Activated T-cell treated with anti-CD3 and anti-CD28 coated beads, Interleukin-2, amount 50 U/mL, for 72 hours (primary cell): ENCODE measurements at regions not wholly inside any gene's neighbourhood (a gene's known extent, or its start where the extent isn't known, plus 50 kb on each side); places are given as distances from the start of the nearest gene placed in this dataset.

Source experiments
- ATAC-seq, 2 donors: fragments of 150-1000 bp; cut with Tn5 transposase; replicated peaks in 1 of 2; 2 replicates each; pipeline ENCODE4 v1.10.0; 2021; ENCODE audit warnings: moderate library complexity in 2 of 2, mild to moderate bottlenecking in 1 of 2
- DNase-seq, 2 donors: peaks; one replicate each; pipeline ENCODE4 v3.0.0; 2021 to 2022; ENCODE audit warnings: mixed read lengths in 1 of 2
- H3K27ac Mint-ChIP-seq: one replicate; pipeline ENCODE4 v1.8.0; 2022; ENCODE audit warnings: mild to moderate bottlenecking, moderate library complexity, mixed read lengths
- H3K27me3 Mint-ChIP-seq: one replicate; pipeline ENCODE4 v1.8.0; 2022; ENCODE audit warnings: low read depth, mixed read lengths
- H3K36me3 Mint-ChIP-seq, 2 donors: one replicate each; pipeline ENCODE4 v1.8.0; 2022; ENCODE audit warnings: mixed read lengths in 2 of 2, mild to moderate bottlenecking in 1 of 2; ENCODE audit not compliant: insufficient read depth in 2 of 2
- H3K4me1 Mint-ChIP-seq: one replicate; pipeline ENCODE4 v1.8.0; 2022; ENCODE audit warnings: low read depth, mixed read lengths
- H3K4me3 Mint-ChIP-seq, 2 donors: one replicate each; pipeline ENCODE4 v1.8.0; 2022; ENCODE audit warnings: mild to moderate bottlenecking in 2 of 2, mixed read lengths in 2 of 2, moderate library complexity in 2 of 2
- H3K9me3 Mint-ChIP-seq, 2 donors: one replicate each; pipeline ENCODE4 v1.8.0; 2022; ENCODE audit warnings: mixed read lengths in 2 of 2

DNA sequence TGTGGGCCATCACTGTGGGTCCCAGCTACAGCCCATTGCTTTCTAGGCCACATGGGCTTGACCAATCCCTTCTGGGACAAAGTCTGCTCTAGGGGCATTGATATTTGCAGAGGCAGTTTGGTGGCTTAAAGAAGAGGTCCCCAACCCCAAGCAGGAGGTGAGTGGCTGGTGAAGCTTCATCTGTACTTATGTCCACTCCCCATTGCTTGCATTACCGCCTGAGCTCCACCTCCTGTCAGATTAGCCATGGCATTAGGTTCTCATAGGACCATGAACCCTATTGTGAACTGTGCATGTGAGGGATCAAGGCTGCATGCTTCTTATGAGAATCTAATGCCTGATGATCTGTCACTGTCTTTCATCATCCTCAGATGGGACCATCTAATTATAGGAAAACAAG is 54.4 kb upstream of the CADM1 start:
- Mint-ChIP-seq H3K4me3 (no peak overlapping the region), H3K27me3 (no peaks in the 10 kb centered on the region), H3K4me1 (no peaks in the 10 kb centered on the region), H3K9me3 (no peaks in the 10 kb centered on the region), H3K36me3 (no peaks in the 10 kb centered on the region), H3K27ac (no peak overlapping the region)
- DNase-seq (no peak), ATAC-seq (no peak)

DNA sequence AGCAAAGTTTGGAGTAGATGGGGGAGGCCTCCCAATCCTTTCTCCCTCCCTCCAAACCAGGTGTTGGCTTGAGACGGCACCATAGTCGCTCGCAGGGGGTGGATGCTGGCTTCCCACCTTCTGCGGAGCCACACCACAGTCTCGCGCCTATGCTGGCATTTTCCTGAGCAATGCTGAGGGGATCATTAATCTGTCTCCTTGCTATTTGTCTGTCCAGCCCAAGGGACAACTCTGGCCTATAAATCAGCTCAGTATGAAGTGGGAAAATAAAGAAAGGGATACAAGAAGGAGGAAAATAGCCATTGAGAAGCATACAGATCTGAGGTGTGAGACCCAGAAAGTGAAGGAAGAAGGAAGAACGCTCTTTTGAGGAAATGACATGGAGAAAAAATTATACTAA is 53.5 kb upstream of the CADM1 start:
- Mint-ChIP-seq H3K36me3 (no peaks in the 10 kb centered on the region), H3K4me3 (no peak overlapping the region), H3K27me3 (no peaks in the 10 kb centered on the region), H3K4me1 (no peaks in the 10 kb centered on the region), H3K9me3 (no peaks in the 10 kb centered on the region), H3K27ac (no peak overlapping the region)
- no peak for DNase-seq
- no peak for ATAC-seq

DNA sequence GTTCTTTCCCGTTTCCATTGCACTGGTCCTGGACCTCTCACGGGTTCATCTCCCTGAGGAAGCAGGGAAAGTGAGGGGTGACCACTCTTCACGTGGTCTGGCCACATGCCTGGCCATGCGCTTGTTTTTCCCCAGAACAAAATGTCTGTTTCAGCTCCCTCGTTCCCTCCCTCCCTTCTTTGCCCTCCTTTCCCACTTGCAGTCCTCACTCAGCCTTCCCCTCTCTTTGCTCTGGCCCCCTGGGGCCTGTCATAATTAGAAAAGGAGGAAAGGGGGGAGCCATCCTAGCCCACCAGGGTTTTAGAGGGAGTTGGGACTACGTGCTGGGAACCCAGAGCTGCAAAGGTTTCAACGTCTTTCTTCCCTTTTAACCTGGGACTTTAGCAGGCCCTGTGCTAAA is 52.8 kb upstream of the CADM1 start:
- no peaks in the 10 kb centered on the region for H3K4me1 Mint-ChIP-seq
- H3K4me3 Mint-ChIP-seq: no peak overlapping the region

DNA sequence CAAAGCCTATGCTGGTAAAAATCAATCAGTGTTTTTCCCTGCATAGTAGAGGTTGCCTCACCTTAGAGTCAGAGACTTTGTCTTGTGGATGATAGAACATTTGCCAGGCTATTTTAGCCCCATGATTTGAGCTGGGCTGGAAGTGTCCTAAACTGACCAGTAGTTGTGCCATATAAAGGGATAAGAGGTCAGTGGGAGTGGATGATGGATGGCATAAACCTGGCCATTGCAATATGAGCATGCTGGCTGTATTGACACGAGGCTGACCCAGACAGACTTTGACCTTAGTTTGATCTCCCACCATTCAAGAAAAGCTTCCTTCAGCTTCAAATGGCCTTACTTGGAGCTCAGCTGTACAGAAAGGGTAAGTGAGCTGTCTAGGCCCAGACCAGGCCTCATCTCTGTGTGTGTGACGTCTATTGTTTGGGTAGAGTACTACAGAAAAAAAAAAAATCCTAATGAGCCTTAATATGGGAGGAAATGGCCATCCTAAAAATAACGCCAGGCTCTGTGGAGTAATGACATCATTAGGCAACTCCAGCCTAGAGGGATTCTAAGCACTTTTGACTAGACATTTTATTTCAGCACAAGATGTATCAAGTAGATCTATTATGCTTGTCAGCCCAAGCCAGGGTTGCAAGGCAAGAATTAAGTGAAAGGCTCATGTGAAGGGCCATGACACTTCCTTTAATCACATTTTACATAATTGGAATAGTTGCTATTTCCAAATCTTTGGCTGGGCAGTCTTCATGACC is 51.3 kb upstream of the CADM1 start:
- no peaks in the 10 kb centered on the region for H3K9me3 Mint-ChIP-seq
- no peaks in the 10 kb centered on the region for H3K4me1 Mint-ChIP-seq
- DNase-seq (no peak), ATAC-seq (no peak)
- H3K36me3 Mint-ChIP-seq: no peaks in the 10 kb centered on the region
- H3K27me3 Mint-ChIP-seq: no peaks in the 10 kb centered on the region
- H3K27ac Mint-ChIP-seq: no peak overlapping the region
- no peak overlapping the region for H3K4me3 Mint-ChIP-seq

More for the DNA sequence above, 52.8 kb upstream of the CADM1 start:
- H3K9me3 Mint-ChIP-seq: no peaks in the 10 kb centered on the region
- H3K27me3 Mint-ChIP-seq: no peaks in the 10 kb centered on the region
- no peak overlapping the region for H3K27ac Mint-ChIP-seq
- DNase-seq: no peak
- ATAC-seq: no peak
- H3K36me3 Mint-ChIP-seq: no peaks in the 10 kb centered on the region
